GM19043 (cell line): ENCODE measurements at regions not wholly inside any gene's neighbourhood (a gene's known extent, or its start where the extent isn't known, plus 50 kb on each side); places are given as distances from the start of the nearest gene placed in this dataset.
"Not testable (repeated sequence)": the region's sequence is repeated elsewhere in the genome, so short reads cannot be mapped to it uniquely, and the experiment has no call there.

ENCODE experiments used
- ATAC-seq: cut with Tn5 transposase; IDR thresholded peaks from one replicate; pipeline ENCODE4 v1.9.1; 2021; ENCODE audit warnings: low read depth; ENCODE audit not compliant: unreplicated experiment

DNA sequence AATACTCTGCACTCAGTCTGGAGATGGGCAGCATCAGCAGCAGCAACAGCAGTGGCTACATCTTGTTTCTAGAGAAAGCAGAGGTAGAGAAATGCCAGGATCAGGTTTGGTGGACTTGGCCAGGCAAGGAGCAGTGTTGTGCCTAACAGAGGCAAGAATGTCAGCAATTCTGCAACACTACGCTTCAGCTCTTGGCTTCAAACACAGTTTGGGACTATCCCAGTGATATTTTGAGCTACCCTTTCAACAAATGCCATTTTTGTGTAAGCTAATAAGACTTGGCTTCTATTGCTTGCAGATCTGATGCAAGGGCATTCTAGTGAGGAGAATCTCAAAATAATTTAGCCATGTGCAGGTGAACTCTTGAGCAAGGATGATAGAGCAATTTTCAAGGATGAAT is 271.3 kb downstream of the PCDH20 start:
- ATAC-seq, result no peak

DNA sequence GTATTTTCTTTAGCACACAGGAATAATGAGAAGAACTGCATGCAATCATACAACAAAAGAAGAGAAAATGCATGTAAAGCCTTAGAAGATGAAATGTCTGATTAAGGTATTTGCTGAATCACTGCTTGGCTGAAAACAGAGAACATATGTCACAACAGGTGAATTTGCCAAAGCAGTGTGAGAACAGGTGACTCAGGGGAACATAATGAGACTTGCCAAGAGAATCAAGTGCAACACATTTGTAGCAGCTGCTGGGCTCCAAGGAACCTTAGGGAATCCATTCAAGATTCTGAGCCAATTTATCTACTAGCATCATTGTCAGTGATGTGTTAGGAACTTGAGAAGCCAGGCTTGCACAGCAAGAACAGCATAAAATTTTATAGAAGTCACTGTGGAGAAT is 273.1 kb downstream of the PCDH20 start:
- no peak for ATAC-seq

DNA sequence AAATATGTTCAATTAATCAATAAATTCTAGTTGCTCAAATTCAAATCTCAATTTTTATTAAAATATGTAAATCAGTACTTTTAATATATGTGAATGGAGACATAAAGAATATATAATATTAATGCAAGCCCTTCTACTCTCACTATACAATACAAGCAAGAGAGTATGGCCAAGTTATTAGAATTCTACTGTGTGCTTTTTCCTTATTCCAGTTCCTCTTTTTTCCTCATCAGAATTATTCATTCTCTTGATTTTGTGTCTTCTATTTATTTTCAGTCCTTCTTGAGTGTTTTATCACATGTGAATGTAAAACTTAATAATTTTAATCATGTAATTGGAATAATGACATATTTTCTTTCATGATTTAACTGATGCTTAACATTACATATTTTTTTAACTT is 276.8 kb downstream of the PCDH20 start:
- no peak for ATAC-seq

DNA sequence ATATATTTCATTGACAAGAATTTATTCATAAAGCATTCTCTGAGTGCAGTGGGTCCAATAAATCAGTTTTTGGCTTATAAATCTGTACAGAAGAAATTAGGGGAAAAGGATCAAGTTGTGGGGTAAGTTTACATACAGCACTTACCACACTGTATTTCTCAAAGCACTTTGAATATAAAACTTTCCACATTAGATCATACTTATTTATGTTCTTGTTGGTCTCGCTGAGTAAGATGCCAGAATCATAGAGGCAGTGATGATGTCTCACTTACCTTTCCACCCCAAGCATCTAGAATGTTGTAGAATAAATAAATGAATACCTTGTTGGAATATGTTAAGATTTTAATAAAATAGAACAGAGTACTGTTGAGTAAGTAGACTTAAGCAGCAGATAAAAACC is 279.1 kb downstream of the PCDH20 start:
- no peak for ATAC-seq

DNA sequence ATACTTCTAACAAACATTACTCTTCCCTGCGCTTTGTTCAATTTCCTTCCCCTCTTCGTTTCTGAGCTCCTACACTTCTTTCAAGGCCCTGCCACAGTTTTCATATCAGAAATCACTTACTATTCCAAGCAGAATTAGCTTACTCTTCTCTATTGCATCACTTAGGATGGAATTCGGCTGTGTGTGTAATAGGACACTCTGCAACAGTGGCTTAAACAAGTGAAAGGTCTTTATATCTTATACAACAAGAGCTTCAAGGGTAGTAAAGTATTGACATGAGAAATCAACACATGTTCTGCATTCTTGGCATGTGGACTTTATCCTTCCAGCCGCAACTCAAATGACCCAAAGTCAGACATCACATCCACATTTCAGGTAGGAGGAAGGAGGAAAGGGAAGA is 279.6 kb downstream of the PCDH20 start:
- no peak for ATAC-seq

DNA sequence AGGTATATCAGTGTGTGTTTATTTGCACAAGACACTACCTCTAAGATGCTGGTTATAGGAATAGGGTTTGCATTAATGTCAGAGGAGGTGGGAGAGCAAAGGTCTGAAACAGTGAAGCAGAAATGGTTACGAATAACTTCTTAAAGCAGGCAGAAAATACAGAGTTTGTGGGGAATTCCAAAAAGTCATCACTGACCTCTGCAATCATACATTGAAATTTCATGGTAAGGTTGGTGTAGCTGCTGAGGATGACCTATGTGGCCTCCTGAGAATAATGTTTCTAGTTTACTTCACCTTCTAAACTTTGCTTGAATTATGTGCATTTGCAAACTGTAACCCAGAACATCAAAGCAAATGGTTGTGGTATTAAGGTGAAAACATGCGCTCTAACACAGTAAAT is 280.1 kb downstream of the PCDH20 start:
- ATAC-seq, result no peak

DNA sequence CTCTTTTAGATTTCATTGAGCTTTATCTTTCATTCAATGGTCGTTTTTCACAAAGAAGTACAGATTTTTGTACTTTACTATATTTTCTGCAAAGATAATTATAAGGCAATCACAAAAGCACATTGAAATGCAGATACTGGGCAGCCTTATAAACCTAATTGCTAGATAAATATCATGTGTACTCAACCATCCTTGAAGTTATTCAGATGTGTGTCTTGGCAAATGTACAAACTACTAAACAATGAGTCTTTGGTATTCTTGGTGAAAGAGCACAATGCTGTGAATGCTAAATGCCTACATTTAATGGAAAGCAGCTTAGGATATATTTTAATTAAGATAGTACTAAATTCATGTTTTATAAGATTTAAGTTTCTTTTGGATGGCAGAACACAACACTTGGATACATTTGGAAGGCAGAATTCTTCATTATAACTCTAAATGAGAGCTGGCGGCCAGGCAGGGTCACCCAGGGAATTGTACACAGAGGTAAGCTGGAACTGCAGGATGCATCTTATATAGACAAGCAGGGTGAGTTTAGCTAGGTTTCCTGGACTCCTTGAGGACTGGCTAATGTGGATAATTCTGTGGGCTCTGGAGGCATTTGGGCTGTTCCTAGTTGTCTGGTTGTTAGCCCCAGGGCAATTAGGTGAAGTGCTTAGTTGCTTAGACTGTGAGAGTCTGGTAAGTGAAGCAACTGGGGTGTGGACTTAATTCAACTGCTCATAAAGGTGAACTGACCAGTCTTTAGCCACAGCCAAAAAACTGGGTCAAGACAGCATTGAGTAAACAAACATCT is 286.6 kb downstream of the PCDH20 start:
- ATAC-seq, result no peak

DNA sequence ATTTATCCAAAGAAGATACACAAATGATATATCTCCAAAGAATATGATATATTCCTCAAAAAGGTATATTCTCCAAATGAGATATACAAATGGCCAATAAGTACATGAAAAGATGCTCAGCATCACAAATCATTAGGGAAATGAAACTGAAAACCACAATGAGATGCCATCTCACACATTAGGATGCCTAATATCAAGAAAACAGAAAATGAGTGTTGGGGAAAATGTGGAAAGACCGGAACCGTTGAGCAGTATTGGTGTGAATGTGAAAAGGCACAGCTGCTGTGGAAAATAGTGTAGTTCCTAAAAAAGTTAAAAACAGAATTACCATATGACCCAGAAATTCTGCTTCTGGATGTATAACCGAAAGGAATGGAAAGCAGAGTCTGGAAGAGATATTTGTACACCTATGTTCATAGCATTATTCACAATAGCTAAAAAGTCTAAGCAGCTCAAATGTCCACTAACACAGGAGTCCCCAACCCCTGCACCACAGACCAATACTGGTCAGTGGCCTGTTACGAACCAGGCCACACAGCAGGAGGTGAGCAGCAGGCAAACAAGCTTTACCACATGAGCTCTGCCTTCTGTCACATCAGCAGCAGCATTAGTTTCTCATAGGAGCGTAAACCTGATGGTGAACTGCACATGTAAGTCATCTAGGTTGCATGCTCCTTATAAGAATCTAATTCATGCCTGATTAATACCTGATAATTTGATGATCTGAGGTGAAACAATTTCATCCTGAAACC is 291.9 kb downstream of the PCDH20 start:
- no peak for ATAC-seq

DNA sequence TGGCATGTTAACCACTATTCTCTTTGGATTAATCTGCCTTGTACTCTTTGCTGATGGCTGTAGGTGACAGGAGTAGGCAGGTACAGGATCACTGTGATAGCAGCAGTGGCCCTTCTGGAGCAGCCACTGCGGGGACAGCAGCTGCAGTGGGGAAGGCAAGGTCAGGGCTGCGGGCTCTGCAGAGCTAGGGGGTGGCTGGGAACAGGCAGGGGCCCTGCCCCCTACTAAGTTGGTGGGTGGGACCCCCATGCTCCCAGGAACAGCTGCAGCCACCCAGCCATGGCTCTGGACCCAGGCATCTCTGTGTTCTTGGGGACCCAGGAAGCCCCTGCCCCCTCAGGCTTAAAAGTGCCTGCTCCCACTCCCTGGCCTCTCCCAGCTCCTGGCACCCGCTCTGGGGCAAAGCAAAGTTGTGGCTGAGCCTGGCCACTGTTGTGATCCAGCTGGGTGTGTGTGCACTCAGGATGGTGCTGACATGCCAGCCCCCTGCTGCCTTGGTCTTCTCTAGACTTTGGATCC is 302.4 kb downstream of the PCDH20 start:
- no peak for ATAC-seq

DNA sequence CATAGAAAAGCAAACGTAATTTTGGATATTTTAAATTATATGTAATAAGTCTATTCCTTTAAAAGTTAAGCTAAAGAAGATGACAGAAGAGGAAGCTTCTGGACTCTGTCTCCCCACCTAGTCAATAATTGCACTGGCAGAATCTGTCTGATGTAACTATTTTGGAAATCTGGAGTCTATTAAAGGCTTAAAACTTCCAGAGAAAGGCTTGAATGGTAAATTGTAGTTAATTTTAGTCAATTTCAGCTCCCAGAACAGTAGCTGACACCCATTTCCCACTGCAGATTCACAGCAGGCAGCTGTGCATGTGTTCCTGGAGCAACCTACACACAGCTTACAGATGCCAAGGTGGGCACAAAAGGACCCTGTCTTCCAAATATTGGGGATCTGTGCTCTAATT is 304.1 kb downstream of the PCDH20 start:
- no peak for ATAC-seq

DNA sequence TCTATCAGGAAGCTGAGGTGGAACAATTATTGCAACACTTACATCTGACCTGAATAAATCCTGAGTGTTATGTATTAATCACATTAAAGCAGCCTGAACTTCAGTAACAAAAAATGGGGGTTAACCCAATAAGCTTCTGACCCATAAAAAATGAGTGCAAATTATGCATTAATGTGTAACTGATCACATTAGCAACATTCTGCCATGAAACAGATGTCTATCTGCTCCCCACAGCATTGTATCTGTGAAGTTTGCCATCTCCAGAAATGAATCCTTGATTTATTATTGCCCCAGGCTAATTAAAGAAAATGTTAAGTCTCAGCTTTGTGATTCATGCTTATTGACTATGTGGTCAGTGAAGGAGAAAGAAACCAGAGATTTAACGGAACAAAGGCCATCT is 304.9 kb downstream of the PCDH20 start:
- ATAC-seq, result no peak

DNA sequence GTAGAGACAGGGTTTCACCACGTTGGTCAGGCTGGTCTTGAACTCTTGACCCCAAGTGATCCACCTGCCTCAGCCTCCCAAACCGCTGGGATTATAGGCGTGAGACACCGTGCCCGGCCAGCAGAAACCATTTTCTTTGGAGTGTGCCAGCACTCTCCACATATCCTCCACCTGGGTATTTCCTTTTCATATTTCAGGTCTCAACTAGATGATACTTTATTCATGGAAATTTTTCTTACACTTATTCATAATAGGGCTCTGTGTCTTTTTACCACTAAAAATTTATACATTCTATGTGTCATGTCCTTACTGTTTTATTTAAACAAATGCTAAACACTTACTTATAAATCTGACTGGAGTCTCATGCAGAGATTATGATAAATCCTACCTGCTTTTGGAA is 305.9 kb downstream of the PCDH20 start:
- ATAC-seq, result no peak

DNA sequence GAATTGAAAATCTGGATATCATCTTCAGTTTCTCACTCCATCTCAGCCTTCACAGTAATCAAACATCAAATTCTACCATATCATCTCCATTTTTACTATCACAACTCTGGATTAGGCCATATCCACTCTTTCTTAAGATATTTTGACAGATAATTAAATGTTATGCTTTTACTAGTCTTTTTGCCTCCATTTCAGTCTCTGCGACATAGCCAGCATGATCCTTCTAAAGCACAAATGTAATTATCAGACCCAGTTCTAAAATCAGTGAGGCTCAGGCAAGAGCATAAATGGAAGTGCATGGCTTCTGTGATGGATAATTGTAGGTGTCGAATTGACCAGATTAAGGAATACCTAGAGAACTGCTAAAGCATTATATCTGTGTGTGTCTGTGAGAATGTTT is 307.7 kb downstream of the PCDH20 start:
- no peak for ATAC-seq

DNA sequence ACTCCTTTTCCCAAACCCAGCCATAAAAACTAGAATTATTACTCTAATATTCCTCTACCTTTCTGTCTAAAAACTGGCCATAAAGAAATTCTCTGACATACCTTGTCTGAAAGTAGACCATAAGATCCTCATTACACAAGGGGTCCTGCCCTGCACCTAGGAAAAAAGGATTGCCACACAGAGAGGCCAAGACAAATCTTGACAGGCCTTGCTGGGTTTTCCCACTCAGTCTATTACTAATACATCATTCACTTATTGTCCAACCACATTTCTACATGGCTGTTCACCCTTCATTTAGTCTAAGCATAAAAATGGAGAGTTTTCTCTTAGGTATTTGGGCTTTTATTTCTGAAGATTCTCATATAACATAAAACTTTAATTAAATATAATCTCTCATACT is 319.8 kb downstream of the PCDH20 start:
- ATAC-seq, result no peak

DNA sequence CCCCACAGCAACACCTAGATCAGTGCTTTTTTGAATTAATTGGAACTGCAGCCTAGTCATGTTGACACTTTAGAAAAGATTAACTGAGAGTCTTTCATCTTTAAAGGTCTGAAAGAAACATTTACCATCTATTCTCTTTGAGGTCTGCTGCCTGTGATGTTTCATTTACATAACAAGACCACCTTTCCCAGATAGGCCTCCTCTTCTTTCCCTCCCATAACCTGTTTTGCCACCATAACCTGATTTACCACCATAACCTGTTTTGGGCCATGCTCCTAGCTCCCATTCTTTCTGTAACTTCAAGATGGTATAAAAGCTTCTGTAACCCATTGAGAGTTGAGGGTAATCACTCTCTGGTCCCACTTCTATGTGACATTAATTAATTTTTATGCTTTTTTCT is 320.8 kb downstream of the PCDH20 start:
- no peak for ATAC-seq

DNA sequence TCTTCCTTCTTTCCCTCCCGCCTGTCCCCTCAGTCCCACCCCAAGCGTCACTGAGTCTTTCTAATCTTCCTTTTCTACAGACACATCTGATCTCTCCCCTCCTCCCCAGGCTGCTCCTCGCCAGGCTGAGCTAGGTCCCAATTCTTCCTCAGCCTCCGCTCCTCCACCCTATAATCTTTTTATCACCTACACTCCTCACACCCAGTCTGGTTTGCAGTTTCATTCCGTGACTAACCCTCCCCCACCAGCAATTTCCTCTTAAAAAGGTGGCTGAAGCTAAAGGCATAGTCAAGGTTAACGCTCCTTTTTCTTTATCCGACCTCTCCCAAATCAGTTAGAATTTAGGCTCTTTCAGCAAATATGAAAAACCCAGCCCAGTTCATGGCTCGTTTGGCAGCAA is 325.8 kb downstream of the PCDH20 start:
- not testable (repeated sequence) for ATAC-seq

DNA sequence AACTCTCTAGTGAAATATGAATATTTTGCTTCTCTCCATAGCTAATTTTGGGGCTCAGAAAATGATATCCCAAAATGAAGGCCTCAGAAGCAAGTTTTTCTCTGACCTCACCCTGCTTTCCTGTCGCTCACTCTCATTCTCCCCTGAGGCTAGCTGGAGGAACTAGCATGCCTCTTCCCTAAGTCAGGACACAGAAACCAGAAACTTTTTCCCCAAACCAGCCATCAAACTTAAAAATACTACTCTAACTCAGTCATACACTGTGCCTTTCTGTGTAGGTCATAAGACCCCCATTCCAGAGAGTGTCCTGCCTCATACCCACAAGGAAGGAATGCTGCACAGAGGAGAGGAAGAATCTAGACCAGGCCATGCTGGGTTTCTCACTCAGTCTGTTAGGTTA is 329.6 kb downstream of the PCDH20 start:
- no peak for ATAC-seq

DNA sequence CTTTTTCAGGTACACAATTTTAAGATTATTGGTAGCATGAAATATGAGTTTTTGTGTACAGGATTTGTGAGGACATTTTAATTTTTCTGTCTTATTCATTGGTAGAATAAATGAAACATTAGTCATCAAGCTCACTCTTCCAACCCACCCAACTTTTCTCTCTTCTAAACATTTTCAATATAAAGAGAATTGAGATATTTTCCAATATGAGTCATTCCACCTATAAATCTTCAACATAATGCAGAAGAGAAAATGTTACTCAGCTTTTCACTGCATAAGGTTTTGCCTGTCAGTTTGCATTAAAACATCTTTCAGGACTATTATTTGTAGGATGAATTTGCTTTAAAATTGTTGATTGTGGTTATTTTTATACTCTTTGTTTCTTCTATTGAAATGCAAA is 330.7 kb downstream of the PCDH20 start:
- no peak for ATAC-seq

DNA sequence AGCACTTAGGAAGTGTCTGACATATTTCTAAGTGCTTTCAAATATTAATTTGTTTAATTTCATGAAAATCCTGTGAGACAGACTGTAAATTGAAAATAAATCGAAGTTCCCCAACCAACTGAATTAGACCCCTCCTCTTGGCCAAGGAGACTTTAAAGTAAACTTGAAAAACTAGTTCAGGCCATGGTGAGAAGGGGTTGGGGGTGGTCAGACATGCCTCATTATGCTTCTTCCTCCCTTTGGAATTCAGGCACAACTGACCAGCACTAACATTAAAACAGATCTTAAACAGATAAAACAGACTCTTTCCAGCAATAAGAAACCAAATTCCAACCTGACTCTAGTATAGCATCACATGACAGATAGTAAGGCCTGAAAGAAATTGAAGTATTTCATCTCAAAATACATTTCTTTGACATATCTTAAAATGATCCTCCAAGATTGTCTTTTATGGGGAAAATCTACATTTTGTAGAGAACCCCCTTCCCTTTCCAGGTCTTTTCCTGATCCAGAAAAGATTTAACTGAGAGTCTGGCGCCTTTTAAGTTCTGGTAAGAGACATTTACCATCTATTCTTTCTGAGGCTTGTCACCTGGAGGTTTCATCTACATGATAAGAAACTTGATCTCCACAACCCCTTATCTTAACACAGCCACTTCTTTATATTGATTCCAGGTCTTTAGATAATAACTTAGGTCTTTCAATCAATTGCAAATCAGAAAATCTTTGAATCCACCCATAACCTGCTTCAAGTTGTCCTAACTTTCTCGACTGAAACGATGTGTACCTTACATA is 336.5 kb downstream of the PCDH20 start:
- no peak for ATAC-seq

DNA sequence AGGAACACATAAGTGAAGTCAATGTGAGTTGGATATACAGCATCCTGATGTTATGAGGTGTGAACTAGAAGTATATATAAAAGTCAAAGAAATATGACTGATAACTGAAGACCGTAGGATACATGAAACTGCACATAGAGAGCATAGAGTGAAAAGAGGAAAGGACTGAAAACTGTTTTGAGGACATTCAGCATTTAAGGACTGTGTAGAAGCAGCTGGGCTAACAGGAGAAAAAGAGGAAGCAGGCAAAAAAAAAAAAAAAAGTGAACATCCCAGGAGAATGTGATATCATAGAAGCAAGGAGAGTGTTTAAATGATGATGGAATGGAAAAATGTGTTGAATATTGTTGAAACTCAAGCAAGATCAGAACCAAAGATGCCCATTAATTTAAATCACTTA is 363.5 kb downstream of the PCDH20 start:
- ATAC-seq, result no peak

DNA sequence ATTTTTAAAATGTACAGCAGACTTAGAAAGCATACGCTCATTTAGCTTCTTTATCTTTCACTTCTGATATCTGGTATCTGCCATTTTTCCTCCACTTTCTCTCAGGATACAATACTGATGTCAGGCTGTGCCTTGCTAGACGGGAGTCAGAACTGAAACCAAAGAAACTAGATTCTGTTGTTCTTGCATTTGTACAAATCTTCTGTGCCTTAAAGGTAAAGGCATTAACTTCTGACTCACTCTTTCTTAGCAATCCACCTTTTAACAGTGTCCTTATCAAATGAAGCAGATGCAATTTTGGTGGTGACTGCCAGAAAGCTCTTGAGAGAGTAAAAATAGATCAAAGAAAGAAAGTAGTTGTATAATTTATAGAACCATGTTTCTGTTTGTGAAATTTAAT is 370.4 kb downstream of the PCDH20 start:
- no peak for ATAC-seq
